Left lung (tissue), 4 donors: ENCODE measurements at regions not wholly inside any gene's neighbourhood (a gene's known extent, or its start where the extent isn't known, plus 50 kb on each side); places are given as distances from the start of the nearest gene placed in this dataset.

Experiments
- ATAC-seq: fragments of 200-7000 bp; cut with Tn5 transposase; one replicate; pipeline ENCODE4 v1.9.1; 2020; ENCODE audit warnings: moderate library complexity
- DNase-seq, 4 donors: peaks; one replicate each; pipeline ENCODE4 v3.0.0-alpha.2; 2013 to 2020
- H3K27ac ChIP-seq, 2 donors: fragments of 200-600 bp; sonication (generic) in 1 of 2; one replicate each; pipeline versions ENCODE4 v1.5.0 to v1.8.0; 2020 to 2021
- H3K27me3 ChIP-seq, 2 donors: fragments of 200-600 bp; sonication (generic) in 1 of 2; one replicate each; pipeline versions ENCODE4 v1.5.0 to v1.8.0; 2020 to 2021
- H3K36me3 ChIP-seq, 2 donors: fragments of 200-600 bp; sonication (generic) in 1 of 2; one replicate each; pipeline versions ENCODE4 v1.5.0 to v1.8.0; 2020 to 2021
- H3K4me1 ChIP-seq, 2 donors: fragments of 200-600 bp; one replicate each; pipeline ENCODE4 v1.8.0; 2021
- H3K4me3 ChIP-seq, 2 donors: fragments of 200-600 bp; sonication (generic) in 1 of 2; one replicate each; pipeline versions ENCODE4 v1.5.0 to v1.8.0; 2020 to 2021; ENCODE audit warnings: mild to moderate bottlenecking in 1 of 2
- H3K9me3 ChIP-seq, 2 donors: fragments of 200-600 bp; sonication (generic) in 1 of 2; one replicate each; pipeline versions ENCODE4 v1.5.0 to v1.8.0; 2020 to 2021
- CTCF ChIP-seq, 2 donors: fragments of 200-600 bp; sonication (generic) in 1 of 2; IDR thresholded peaks; one replicate each; pipeline versions ENCODE4 v1.5.0 to v1.8.0; 2021; ENCODE audit warnings: antibody characterized with exemption in 2 of 2
- intact Hi-C, 2 donors: fragments of 100-400 bp; cut with DNase I; formaldehyde crosslinking; loops; one replicate each; pipeline versions ENCODE4 v1.11.2 to v1.14.2; 2022
- donor health status: DM: no; HTN: yes; CAD: no.
- donor health status: DM: no; HTN: no; CAD: no.

DNA sequence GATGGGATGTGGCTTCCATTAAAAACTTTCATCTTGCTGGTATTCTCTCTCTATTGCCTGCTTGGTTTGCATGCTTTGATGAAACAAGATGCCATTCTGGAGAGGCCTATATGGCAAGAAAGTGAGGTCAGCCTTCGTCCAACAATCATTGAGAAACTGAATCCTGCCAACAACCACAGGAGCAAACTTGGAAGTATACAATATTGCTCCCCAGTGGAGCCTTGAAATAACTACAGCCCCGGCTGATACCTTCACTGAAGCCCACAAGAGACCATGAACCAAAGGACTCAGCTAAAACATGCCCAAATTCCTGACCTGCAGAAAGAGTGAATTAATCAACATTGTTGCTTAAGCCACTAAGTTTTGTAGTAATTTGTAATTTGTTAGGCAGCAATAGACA lies 82.5 kb upstream of the FGF14 start:
- no peak for ATAC-seq
- peak in 1 of 4 donors; percentile 3 for DNase-seq

DNA sequence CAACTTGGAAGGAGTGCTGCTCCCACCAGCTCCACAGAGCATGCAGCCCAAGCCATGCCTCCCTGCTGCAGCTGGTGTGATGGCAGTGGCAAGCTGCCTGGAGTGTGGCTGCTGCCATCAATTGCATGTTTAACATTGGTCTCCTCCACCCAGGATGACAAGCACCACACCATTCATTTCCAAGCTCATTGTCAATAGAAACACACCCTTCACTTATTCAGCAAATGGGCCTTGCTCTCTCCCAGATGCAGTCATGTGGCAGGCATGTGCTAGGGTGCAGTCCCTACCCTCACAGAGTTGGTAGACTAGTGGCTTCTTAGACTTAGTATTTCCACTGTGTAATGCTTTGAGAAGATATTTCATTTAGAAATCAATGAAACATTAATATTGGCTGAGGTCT lies 70.8 kb upstream of the FGF14 start:
- Histone ChIP-seq H3K4me1 (no peaks in the 10 kb centered on the region), H3K9me3 (no peaks in the 10 kb centered on the region), H3K4me3 (no peak overlapping the region), H3K27me3 (no peaks in the 10 kb centered on the region), H3K36me3 (no peaks in the 10 kb centered on the region), H3K27ac (no peak overlapping the region)
- intact Hi-C loops = no loop called here
- no peak for TF ChIP-seq CTCF (IDR thresholded peaks at IDR 0.05)
- DNase-seq (no peak), ATAC-seq (no peak)

More for the DNA sequence above, 82.5 kb upstream of the FGF14 start:
- H3K4me1 ChIP-seq = no peaks in the 10 kb centered on the region
- intact Hi-C loops = no loop called here
- no peak overlapping the region for H3K4me3 ChIP-seq
- no peaks in the 10 kb centered on the region for H3K27me3 ChIP-seq
- no peak for TF ChIP-seq CTCF (IDR thresholded peaks at IDR 0.05)
- H3K9me3 ChIP-seq = no peaks in the 10 kb centered on the region
- no peaks in the 10 kb centered on the region for H3K36me3 ChIP-seq
- no peak overlapping the region for H3K27ac ChIP-seq

DNA sequence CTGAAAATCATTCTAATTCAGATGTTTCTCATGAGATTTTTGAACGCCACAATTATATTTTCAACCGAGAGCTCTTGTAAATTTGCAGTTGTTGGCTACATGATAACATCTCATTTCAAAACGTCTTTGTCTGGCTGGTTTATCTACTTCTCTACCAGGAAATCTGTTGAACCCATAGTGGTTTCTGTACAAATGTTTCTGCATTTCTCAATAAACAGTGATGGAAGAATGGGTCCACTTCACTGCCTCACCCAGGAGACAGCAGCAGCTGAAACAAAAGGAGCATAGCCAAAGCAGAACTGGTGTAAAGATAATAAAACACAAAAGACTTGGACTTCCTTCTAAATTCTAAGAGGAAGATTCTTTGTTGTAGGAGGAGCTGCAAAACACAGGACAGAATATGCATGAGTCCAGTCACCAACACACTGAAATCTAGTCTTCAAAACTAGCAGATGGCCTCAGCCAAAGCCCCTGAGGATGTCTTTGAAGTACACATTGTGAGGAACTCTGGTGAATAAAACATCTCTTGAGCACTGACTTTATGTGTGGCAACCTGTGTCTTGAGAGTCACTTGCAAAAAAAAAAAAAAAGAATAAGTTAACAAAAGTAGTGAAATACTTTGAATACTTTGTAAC lies 68.6 kb upstream of the FGF14 start:
- no peak for ATAC-seq
- DNase-seq = no peak
- no peaks in the 10 kb centered on the region for H3K4me1 ChIP-seq
- no peak overlapping the region for H3K27ac ChIP-seq
- TF ChIP-seq CTCF (IDR thresholded peaks at IDR 0.05) = no peak
- H3K36me3 ChIP-seq = no peaks in the 10 kb centered on the region
- intact Hi-C loops = no loop called here
- no peaks in the 10 kb centered on the region for H3K9me3 ChIP-seq
- no peak overlapping the region for H3K4me3 ChIP-seq
- H3K27me3 ChIP-seq = no peaks in the 10 kb centered on the region

GRCh38 chr13:102466610-102467190 lies 64.9 kb upstream of the FGF14 start:
- H3K4me3 ChIP-seq = no peak overlapping the region
- intact Hi-C loops = no loop called here
- no peak overlapping the region for H3K27ac ChIP-seq
- DNase-seq = peak in 1 of 4 donors; percentile 5
- H3K4me1 ChIP-seq = no peaks in the 10 kb centered on the region
- no peaks in the 10 kb centered on the region for H3K9me3 ChIP-seq
- no peak for TF ChIP-seq CTCF (IDR thresholded peaks at IDR 0.05)
- H3K27me3 ChIP-seq = no peaks in the 10 kb centered on the region
- H3K36me3 ChIP-seq = no peaks in the 10 kb centered on the region
- no peak for ATAC-seq

GRCh38 chr13:102462570-102462969 lies 60.7 kb upstream of the FGF14 start:
- Histone ChIP-seq H3K9me3 (no peaks in the 10 kb centered on the region), H3K27me3 (no peaks in the 10 kb centered on the region), H3K27ac (no peak overlapping the region), H3K4me1 (no peaks in the 10 kb centered on the region), H3K4me3 (no peak overlapping the region), H3K36me3 (no peaks in the 10 kb centered on the region)
- TF ChIP-seq CTCF (IDR thresholded peaks at IDR 0.05) = no peak
- no peak for DNase-seq
- ATAC-seq = no peak
- intact Hi-C loops = no loop called here
